HG03045 (cell line): ENCODE measurements at regions not wholly inside any gene's neighbourhood (a gene's known extent, or its start where the extent isn't known, plus 50 kb on each side); places are given as distances from the start of the nearest gene placed in this dataset.
"Not testable (repeated sequence)": the region's sequence is repeated elsewhere in the genome, so short reads cannot be mapped to it uniquely, and the experiment has no call there.

Source experiments
- ATAC-seq: cut with Tn5 transposase; IDR thresholded peaks from one replicate; pipeline ENCODE4 v1.9.1; 2021; ENCODE audit warnings: mild to moderate bottlenecking, moderate library complexity; ENCODE audit not compliant: unreplicated experiment

DNA sequence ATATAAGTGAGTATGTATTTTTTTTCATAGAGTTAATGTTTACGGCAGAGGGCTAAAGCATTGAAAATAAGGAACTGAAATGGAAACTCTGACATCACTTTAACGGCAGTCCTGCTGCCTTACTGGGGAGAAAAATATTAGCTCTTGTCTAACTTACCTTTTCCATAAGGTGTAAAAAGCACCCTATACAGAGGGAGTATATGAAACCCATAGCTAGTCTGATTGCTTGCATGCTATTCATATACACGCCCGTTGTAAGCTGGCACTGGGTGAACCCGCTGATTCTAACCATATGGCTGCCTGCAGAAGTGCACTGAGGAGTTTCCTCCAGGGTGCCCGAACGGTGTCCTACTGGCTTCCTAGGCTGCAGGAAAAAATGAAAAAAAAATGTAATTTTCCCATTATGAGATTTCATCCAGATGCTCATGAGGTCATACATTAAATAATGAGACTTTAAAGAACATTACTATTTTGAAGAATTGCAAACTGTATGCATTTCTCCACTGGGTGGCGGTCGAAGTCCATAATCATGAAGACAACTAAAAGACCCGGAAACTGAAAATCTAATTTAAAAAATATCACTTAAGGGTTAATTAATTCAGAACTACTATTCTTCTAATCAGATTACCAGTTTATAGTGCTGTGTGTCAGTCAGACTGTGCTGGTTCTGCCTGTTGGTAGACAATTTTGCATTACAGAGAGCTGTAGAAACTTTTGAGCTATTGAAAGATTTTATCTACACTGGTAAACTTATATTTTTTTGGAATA is 144.7 kb downstream of the ALX1 start:
- ATAC-seq: peak; percentile 88

DNA sequence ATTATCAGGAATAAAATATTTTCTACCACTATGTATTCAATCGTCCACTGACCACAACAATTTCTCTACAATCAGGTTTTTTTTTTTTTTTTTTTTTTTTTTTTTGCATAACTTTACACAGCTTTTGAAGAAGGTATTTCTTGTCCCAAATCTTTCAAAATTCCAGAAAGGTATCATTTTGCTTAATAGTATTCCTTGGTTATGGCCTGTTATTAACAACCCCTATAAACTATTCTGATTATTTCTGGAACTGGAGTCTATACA is 145.3 kb downstream of the ALX1 start:
- no peak for ATAC-seq

DNA sequence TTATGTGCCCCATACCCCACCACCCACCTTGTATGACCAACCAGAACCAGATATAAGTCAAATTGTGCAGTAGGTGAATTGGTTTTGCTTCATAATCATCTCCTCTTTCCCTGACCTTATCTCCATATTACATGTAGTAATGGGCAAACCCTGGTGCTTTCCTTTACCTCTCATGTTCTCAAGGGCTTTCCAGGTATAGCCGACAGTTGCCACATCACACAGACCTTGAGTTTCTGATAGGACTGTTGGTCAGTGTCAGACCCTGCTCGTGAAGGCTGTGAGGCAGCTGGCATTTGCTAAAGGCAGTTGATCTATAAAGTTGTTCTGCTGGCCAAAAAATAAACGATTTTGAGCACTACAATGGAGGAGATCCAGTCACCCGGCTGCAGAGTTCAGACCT is 145.9 kb downstream of the ALX1 start:
- no peak for ATAC-seq

DNA sequence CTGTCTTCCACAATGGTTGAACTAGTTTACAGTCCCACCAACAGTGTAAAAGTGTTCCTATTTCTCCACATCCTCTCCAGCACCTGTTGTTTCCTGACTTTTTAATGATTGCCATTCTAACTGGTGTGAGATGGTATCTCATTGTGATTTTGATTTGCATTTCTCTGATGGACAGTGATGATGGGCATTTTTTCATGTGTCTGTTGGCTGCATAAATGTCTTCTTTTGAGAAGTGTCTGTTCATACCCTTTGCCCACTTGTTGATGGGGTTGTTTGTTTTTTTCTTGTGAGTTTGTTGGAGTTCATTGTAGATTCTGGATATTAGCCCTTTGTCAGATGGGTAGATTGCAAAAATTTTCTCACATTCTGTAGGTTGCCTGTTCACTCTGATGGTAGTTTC is 153.1 kb downstream of the ALX1 start:
- not testable (repeated sequence) for ATAC-seq

DNA sequence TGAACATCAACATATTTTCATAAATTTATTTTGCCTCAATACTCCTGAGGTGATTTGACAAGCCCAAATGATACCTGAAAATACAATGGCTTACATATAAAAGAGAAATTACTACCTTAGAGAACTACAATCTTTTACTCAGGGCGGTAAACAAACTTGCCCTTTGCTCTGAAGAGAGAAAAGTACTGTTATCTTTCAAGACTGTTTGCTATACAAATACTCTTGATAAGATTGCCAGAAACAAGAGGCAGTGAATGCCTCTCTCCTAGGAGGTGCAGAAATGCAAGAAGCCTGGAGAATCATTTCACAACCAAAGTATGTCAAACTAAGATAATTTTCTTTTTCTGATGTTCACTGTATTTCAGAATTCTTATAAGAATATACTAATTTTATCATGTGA is 160.3 kb downstream of the ALX1 start:
- no peak for ATAC-seq

DNA sequence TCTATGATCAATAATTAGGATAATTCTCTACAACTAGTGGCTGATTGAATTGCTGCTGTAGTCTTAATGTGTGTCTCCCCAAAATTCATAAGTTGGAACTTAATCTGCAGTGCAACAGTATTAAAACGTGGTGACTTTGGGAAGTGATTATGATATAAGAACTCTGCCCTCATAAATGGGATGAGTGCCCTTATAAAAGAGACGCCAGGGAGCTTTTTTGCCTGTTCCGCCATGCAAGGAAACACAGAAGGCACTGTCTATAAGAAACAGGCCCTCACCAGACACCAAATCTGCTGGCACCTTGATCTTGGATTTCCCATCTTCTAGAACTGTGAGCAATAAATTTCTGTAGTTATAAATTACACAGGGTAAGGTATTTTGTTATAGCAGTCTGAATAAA is 161.0 kb downstream of the ALX1 start:
- ATAC-seq: no peak

DNA sequence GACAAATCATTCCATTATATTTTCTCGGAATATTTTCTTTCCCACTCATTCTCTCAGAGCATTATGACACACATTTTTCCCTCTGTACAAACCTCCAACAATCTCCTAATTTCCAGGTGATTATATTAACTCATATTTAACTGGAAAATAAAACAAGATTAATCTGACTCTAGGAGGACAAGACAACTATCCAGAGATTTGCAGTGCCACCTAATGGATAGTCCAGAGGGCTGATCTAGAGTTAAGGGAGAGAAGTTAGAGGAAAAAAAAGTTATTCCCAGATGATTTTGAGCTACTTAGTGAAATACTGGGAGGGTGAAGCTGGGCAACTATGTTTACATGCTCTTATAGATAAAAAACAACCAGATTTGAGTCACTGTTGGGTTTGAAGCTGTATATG is 161.7 kb downstream of the ALX1 start:
- no peak for ATAC-seq

DNA sequence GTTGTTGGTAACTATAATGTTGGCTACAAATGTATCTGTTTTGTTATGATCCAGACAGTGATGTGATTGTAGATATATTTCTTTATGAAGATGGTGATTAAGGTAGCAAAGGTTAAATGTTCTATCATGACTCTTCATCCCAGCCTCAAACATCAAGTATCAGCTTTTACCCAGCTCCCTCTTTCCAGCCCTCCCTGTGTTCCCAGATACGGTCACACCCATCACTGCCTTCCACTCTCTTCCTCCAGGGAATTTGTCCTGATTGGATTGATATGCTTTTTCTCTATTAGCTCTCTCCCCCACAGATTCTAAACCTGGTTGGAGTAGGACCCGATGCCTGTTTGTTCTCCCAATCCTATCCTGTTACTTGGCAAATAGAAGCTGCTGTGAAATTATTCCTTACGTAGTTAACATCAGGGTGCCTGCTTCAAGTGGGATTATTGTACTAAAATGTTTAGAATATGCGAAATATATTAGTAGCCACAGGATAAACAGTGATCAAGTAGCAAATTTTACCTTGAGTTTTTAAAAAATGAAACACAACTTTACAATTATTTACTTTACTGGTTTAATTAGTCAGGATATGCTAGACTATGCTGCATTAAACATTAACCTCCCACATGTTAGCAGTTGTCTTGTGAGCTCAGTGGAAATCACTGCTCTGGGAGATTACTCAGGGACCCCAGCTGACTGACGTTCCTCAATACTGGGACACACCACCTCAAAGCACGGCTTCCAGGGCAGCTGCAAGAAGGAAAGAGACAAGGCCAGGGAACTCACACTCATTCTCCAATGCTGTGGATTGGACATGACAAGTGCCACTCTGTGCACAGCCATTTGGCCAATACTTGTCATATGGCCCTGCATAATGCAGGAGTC is 165.3 kb downstream of the ALX1 start:
- ATAC-seq: no peak

DNA sequence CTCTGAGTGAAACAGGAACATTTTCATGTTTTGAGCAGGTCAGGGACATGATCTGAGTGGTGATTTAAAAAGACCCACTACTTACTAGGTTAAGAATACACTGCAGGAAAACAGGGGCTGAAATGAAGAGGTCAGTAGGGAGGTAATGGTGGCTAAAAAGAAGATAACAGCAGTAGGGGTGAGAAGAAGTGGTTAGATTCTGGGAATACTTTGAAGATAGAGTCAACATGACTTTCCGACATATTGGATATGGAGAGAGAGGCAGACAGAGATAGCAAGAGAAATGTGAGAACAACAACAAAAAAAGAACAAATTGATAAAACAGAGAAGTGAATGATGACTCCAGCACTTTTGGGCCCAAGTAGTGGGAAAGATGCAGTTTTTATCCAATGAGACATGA is 168.0 kb downstream of the ALX1 start:
- ATAC-seq: no peak

DNA sequence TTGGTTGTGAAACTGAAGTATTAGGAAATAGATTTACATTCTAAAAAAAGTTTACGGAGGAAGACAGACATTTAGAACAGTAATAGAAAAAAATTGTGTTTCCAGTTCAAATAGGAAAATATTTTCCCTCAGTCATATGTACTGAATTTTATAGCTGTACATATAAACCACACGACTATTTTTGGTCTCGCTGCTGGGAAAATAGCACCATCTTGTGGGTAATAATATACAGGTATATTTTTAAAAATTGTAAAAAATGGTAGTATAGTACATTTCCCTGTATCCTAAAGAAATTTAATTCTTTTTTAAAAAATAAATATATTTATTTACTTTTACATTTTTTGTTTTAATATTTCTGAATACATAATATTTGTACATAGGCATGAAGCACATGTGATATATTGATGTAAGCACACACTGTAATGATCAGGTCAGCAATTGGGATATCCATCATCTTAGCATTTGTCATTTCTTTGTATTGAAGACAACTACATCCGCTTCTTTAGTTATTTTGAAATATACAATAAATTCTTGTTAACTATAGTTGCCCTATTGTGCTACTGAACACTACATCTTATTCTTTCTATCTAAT is 168.6 kb downstream of the ALX1 start:
- ATAC-seq: no peak

DNA sequence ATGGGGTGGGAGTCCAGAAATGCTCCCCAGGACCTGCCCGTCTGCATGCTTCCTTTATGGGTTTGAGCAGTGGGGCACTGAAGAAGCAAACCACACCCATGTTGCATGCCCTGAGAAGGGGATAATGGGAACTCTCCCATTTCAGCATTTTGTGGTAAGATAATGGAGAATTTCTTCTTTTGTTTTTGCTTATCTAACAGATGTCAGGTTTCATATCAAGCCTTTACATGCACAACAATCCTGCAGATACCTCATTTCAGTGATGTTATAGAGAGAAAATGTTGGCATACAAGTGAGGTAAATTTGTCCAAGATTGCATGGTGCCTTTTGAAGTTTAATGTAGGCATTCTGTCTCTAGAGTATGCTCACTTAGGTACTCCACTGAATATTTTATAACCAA is 177.0 kb downstream of the ALX1 start:
- no peak for ATAC-seq

DNA sequence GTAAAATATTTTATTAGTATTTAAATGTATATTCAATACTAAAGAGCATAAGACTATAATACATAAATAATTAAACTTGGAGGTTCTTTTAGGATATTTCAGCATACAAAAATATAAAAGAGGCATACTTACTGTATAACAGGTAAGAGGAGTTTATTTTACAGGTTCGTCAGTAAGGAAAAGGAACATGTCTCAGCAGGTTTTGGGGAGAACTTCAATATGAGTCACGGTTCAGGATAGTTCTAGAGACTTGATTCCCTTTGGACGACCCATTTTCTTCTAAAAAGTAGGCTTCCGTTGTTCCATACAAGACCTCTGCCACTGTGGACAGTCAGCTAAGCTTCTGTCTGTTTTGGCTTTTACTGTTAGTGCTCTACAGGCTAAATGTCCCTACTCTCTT is 181.1 kb downstream of the ALX1 start:
- ATAC-seq: no peak

DNA sequence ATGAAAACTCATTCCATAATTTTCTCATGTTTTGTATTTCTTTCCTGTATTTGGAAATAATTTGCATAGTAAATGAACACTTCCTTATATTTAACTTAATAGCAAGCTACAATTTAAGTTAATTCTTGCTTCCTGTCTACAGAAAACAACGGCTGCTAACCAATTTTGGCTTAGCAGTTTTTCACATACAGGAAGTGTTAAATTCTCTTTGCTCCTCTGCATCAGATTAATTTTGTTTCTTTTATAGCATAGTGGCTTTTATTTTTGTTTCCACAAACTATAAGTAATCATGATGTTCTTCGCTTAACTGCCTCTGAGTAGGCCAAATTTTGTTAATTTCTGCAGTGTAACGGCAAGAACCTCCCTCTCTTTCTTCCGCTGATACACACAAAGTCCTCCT is 182.9 kb downstream of the ALX1 start:
- no peak for ATAC-seq

DNA sequence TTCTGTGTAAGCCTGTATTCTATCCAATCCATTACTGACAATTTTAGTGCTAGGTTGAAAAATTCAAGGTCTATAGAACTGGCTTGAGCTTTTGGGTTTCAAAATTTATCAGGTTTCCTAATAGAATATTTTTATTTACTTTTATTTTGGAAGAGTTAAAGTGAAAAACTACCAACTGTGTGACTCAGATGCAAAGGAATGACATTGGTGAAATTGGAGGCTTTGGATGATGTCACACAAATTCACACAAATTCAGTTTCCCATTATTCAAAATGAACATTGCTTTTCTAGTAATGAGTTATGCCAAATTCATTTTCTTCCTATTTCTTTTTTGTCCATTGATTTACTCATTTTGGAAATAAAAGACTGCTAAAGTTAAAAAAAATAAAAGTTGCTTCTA is 186.9 kb downstream of the ALX1 start:
- ATAC-seq: no peak

DNA sequence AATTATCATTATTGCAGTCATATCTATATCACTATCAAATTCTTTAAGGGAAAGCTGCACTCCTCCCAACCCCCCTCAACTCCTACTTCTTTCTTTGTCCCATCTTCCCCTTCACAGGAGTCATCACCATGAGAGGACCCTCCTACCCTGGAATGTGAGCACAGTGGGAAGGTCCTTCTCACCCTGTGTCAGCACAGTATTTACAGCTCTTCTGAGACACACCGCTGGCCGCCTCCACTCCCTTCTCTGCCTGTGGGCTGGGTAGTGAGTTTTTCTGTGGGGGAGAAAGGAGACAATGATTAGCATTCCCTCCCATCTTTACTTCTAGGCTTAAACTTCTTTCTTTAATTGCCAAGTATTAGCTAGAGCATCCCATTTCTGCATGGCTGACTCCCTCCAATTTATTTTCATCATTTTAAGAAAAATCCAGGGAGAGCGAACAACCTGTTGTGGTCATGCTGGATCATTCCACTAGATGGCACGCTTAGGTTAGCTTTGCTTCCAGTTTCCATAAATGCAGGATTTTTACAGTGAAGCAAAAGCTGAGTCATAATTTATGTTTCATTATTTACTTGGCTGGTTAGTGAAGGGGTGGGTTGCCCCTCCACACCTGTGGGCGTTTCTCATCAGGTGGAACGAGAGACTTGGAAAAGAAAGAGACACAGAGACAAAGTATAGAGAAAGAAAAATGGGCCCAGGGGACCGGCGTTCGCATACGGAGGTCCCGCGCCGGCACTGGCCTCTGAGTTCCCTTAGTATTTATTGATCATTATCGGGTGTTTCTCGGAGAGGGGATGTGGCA is 188.5 kb downstream of the ALX1 start:
- peak; percentile 94 for ATAC-seq

DNA sequence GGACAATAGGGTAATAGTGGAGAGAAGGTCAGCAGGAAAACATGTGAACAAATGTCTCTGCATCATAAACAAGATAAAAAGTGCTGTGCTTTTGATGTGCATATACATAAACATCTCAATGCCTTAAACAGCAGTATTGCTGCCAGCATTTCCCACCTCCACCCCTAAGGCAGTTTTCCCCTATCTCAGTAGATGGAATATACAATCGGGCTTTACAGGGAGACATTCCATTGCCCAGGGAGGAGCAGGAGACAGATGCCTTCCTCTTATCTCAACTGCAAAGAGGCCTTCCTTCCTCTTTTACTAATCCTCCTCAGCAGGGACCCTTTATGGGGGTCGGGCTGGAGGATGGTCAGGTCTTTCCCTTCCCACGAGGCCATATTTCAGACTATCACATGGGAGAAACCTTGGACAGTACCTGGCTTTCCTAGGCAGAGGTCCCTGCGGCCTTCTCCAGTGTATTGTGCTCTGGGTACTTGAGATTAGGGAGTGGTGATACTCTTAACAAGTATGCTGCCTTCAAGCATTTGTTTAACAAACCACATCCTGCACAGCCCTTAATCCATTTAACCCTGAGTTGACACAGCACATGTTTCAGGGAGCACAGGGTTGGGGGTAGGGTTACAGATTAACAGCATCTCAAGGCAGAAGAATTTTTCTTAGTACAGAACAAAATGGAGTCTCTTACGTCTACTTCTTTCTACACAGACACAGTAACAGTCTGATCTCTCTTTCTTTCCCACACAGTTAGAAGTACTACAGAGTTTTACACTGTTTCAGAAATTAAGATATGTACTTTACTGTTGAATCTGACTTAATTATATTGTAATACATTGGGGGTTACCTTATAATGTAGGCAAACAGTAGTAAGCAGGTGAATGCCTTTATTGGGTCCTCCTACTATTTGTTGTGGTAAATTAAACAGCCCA is 189.4 kb downstream of the ALX1 start:
- ATAC-seq: not testable (repeated sequence)

DNA sequence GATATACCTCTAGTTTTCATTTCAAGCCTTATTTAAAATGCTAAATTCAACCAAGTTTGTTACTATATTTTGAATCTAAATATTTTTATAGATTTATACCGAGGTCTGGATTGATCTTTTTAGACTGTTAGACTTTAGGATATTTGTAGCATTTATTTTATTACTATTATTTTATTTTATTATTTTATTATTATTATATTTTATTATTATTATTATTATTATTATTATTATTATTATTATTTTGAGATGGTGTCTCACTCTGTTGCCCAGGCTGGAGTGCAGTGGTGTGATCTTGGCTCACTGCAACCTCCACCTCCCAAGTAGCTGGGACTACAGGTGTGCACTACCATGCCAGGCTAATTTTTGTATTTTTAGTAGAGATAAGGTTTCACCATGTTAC is 195.3 kb downstream of the ALX1 start:
- not testable (repeated sequence) for ATAC-seq

DNA sequence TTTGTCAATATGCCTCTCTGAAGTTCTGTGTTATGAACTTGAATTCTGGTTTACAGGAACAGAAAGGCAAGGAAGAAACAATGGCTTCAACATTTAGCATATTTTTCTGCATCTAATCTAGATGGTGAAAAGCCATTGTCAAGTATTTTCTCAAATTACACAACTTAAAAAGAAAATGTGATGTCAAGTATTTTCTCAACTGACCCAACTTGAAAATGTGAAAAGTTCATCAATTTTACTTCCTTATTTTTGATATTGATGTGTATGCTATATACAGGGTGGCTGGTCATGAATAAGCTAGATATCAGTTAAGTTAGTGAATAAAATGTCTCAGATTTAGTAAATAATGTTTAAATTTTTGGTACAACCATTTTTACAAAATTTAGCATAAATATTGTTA is 196.7 kb downstream of the ALX1 start:
- no peak for ATAC-seq

DNA sequence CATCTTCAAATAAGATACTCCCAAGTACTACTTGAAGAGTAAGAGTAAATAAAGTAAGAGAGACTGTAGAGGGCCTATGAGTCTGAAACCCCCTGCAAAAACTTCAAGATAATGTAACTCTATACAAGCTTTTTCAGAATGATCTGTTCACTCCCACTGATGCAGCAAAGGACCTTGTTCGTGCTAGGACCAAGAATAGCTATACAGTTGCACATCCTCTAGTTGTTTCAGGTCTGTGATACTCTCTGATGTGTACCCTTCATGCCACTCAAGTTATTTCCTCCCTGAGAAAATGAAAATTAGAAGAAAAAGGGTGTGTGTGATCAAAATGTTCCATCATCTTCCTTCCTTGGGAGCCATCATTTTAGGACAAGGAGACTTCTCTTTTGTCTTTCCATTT is 204.4 kb downstream of the ALX1 start:
- peak; percentile 68 for ATAC-seq

DNA sequence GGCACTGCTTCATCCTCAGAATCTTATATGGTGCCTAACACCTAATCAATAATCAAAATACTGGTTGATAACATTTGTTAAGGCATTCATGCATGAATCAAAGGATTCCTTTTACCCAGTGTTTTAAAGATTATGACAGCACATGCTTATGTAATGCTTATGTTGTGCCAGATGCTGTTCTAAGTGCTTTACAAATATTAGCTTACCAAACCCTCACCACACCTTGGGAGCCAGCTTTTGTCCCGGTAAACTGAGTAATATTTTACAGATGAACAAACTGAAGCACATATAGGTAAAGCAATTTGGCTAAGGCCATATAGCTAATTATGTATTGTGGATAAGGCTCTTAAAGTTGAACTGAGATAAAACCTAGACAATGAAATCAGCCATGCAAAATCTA is 209.2 kb downstream of the ALX1 start:
- no peak for ATAC-seq
